BLaER1 treated with 17β-estradiol and CSF1 and Interleukin-3, amounts not matched to agents 10 nM and 100 nM (cell line): ENCODE measurements at regions not wholly inside any gene's neighbourhood (a gene's known extent, or its start where the extent isn't known, plus 50 kb on each side); places are given as distances from the start of the nearest gene placed in this dataset.

Experiments used
- H3K27ac ChIP-seq, 11 experiments: shearing (Covaris generic); formaldehyde crosslinking; 2 replicates each; pipeline ENCODE4 v1.8.1; 2022
- H3K27me3 ChIP-seq, 11 experiments: shearing (Covaris generic); formaldehyde crosslinking; 2 replicates each; pipeline ENCODE4 v1.8.1; 2022
- H3K36me3 ChIP-seq, 11 experiments: shearing (Covaris generic); formaldehyde crosslinking; 2 replicates each; pipeline ENCODE4 v1.8.1; 2022
- H3K4me1 ChIP-seq, 10 experiments: shearing (Covaris generic); formaldehyde crosslinking; 2 replicates each; pipeline ENCODE4 v1.8.1; 2022
- H3K4me2 ChIP-seq, 11 experiments: shearing (Covaris generic); formaldehyde crosslinking; 2 replicates each; pipeline ENCODE4 v1.8.1; 2022
- H3K4me3 ChIP-seq, 10 experiments: shearing (Covaris generic); formaldehyde crosslinking; 2 replicates each; pipeline ENCODE4 v1.8.1; 2022
- H3K9ac ChIP-seq, 11 experiments: shearing (Covaris generic); formaldehyde crosslinking; 2 replicates each; pipeline ENCODE4 v1.8.1; 2022
- H3K9me3 ChIP-seq, 11 experiments: shearing (Covaris generic); formaldehyde crosslinking; replicated peaks in 1 of 11; 2 replicates each; pipeline ENCODE4 v1.8.1; 2022
- H4K20me1 ChIP-seq, 11 experiments: shearing (Covaris generic); formaldehyde crosslinking; 2 replicates each; pipeline ENCODE4 v1.8.1; 2022
- Cebpa-rat ChIP-seq, 11 experiments: shearing (Covaris generic); IDR thresholded peaks; 2 replicates each; pipeline ENCODE4 v1.8.1; 2022

DNA sequence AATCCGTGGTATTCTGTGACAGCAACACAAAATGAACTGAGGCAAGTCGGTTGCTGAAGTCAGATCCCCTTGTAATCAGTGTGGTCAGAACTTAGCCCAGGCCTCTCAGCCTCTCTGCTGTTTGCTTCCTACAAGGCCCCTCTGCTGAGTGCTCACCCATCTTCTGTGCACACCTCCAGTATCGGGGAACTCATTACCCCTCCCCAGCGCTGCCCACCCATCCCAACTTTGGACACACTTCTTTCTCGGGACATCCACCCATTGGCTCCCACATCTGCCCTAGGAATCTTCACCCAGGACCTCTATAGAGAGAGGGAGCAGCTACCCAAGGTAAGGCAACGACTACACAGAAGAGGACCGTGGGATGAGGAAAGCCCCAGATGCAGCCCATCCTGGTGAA, 217.5 kb downstream of the MATN1 start:
- no peak overlapping the region for H3K4me3 ChIP-seq
- H4K20me1 ChIP-seq, result no peaks in the 10 kb centered on the region
- H3K4me2 ChIP-seq, result no peak overlapping the region
- H3K9me3 ChIP-seq, result peaks cover 0 to 12% (median 3%) of the 10 kb centered on the region in 11 experiments; a peak in 3 of 22 replicates
- no peaks in the 10 kb centered on the region for H3K4me1 ChIP-seq
- H3K9ac ChIP-seq, result no peak overlapping the region
- TF ChIP-seq Cebpa-rat (IDR thresholded peaks at IDR 0.05), result no peak
- no peaks in the 10 kb centered on the region for H3K36me3 ChIP-seq
- no peaks in the 10 kb centered on the region for H3K27me3 ChIP-seq
- H3K27ac ChIP-seq, result no peak overlapping the region

DNA sequence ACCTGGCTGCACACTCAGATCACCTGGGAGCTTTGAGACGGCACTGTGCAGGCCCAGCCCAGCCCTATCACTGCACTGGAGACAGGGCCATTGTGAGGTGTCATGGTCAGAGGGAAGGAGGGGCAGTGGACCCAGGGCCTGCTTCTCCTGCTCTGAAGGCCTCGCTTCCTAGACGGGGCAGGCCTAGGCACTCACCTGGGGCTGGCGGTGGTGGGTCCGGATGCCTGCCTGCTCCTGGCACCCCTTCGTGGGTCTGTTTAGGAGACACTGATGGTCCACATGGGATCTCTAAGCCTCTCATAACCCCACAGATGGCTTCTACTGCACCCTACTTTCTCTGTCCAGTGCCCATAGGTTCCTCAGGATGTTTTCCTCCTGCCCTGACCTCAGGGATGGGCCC, 230.9 kb downstream of the MATN1 start:
- Histone ChIP-seq H4K20me1 (no peaks in the 10 kb centered on the region), H3K4me2 (no peak overlapping the region), H3K9me3 (peaks cover 5 to 29% (median 22%) of the 10 kb centered on the region in 11 experiments; a peak in 17 of 22 replicates), H3K4me3 (no peak overlapping the region), H3K27ac (no peak overlapping the region), H3K9ac (no peak overlapping the region), H3K4me1 (peaks cover 0 to 6% (median 0%) of the 10 kb centered on the region in 10 experiments; a peak in 2 of 20 replicates), H3K36me3 (no peaks in the 10 kb centered on the region), H3K27me3 (no peaks in the 10 kb centered on the region)
- TF ChIP-seq Cebpa-rat (IDR thresholded peaks at IDR 0.05), result no peak

DNA sequence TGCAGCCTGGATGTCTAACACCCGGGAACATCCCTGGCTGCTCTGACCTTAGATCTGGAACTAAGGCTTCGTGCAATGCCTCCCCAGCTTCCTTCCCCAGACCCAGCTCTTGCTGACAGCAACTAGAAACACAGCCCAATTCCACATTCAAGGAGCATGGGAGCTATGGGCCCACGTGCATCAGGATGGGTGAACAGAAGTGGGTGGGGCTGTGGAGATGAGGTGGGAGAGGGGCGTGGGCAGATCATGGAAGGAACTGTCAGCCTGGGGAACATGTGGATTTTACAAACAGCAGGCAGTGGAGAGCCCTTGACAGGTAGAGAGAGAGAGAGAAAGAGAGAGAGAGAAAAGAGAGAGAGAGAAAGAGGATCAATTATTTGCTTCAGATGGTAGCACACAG, 231.6 kb downstream of the MATN1 start:
- no peak overlapping the region for H3K4me2 ChIP-seq
- TF ChIP-seq Cebpa-rat (IDR thresholded peaks at IDR 0.05), result no peak
- H3K4me3 ChIP-seq, result no peak overlapping the region
- H3K4me1 ChIP-seq, result peaks cover 0 to 6% (median 0%) of the 10 kb centered on the region in 10 experiments; a peak in 2 of 20 replicates
- H3K9ac ChIP-seq, result no peak overlapping the region
- H4K20me1 ChIP-seq, result no peaks in the 10 kb centered on the region
- H3K9me3 ChIP-seq, result peaks cover 5 to 29% (median 22%) of the 10 kb centered on the region in 11 experiments; a peak in 17 of 22 replicates
- no peaks in the 10 kb centered on the region for H3K36me3 ChIP-seq
- H3K27ac ChIP-seq, result no peak overlapping the region
- no peaks in the 10 kb centered on the region for H3K27me3 ChIP-seq

DNA sequence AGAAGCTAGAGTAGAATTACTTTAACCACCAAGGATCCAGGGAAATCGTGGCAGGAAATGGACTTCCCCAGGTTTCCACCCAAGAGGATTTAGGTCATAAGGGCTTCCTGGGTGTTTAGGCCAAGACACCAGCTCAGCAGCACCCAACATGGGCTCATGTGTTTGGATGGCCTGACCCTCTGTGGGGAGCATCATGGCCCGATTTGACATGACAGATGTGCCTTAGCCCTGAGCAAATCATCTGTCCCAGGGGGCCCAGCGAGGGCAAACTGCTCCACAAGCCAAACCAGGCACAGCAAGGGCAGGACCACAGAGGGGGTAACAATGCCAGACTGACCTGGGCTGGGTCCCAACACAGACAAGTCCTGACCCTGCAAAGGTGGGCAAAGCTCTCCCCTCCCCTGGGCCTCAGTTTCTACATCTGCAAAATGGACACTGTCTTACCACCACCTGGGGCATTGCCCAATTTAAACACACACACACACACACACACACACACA, 232.8 kb downstream of the MATN1 start:
- Histone ChIP-seq H3K36me3 (no peaks in the 10 kb centered on the region), H3K9me3 (peaks cover 5 to 29% (median 22%) of the 10 kb centered on the region in 11 experiments; a peak in 17 of 22 replicates), H3K27me3 (no peaks in the 10 kb centered on the region), H3K9ac (no peak overlapping the region), H3K4me2 (0 out of 22 replicates have a peak overlapping the region, but pooled peaks of 1 of the 11 experiments have one; percentile 8), H3K4me3 (no peak overlapping the region), H4K20me1 (no peaks in the 10 kb centered on the region), H3K4me1 (peaks cover 0 to 6% (median 0%) of the 10 kb centered on the region in 10 experiments; a peak in 2 of 20 replicates), H3K27ac (no peak overlapping the region)
- TF ChIP-seq Cebpa-rat (IDR thresholded peaks at IDR 0.05), result no peak

DNA sequence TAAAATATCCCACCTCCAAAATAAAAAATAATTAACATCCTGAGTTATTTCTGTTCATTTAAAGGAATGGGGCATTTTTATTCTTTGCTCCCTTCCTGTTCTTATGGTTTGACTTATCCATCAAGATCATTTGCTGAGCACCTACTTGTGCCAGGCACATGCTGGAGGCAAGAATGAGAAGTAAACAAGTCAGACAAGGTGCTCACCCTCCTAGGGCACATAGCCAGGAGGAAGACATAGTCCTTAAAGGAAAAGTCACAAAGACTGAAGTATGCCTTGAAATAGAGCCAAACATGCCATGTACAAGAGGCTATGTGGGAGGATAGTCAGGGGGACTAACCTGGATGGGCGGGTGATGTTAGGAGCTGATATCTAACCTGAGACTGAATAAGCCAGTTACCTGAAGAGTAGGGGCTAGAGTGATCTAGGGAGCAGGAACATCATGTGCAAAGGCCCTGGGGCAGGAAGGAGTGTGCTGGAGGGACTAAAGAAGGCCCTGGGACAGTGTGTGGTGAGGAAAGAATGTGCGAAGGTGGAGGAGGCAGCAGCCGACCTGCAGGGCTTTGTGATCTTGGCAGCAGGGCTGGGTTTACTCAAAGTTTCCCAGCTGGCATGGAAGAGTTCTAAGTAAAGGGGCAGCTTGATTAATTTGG, 233.5 kb downstream of the MATN1 start:
- no peaks in the 10 kb centered on the region for H4K20me1 ChIP-seq

DNA sequence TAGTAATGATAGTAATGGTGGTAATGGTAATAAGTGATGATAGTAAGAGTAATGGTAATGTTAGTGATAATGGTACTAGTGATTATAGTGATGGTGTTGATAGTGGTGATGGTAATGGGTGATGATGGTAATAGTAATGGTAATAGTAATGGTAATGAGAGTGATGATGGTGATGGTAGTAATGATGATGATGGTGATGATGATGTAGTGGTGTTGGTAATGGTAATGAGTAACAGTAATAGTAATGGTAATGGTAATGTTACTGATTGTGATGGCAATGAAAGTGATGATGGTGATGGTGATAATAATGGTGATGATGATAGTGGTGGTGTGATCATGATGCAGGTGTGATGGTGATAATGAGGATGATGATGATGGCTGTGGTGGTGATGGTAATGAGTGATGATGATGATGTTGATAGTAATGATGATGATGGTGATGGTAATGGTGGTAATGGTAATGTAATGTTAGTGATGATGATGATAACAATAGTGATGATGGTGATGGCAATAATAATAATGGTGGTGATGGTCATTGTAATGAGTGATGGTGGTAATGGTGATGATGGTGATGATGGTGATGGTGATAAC, 235.0 kb downstream of the MATN1 start:
- no peak for TF ChIP-seq Cebpa-rat (IDR thresholded peaks at IDR 0.05)
- H3K4me1 ChIP-seq, result peaks cover 0 to 6% (median 0%) of the 10 kb centered on the region in 10 experiments; a peak in 2 of 20 replicates
- no peak overlapping the region for H3K9ac ChIP-seq
- no peaks in the 10 kb centered on the region for H3K27me3 ChIP-seq
- H3K4me2 ChIP-seq, result no peak overlapping the region
- H4K20me1 ChIP-seq, result no peaks in the 10 kb centered on the region
- H3K9me3 ChIP-seq, result peaks cover 7 to 33% (median 23%) of the 10 kb centered on the region in 11 experiments; a peak in 21 of 22 replicates
- H3K4me3 ChIP-seq, result no peak overlapping the region
- H3K36me3 ChIP-seq, result no peaks in the 10 kb centered on the region
- no peak overlapping the region for H3K27ac ChIP-seq

More for the DNA sequence above, 233.5 kb downstream of the MATN1 start:
- Histone ChIP-seq H3K4me1 (peaks cover 0 to 6% (median 0%) of the 10 kb centered on the region in 10 experiments; a peak in 2 of 20 replicates), H3K4me2 (0 out of 22 replicates have a peak overlapping the region, but pooled peaks of 1 of the 11 experiments have one; percentile 8), H3K9me3 (peaks cover 5 to 30% (median 22%) of the 10 kb centered on the region in 11 experiments; a peak in 17 of 22 replicates), H3K27me3 (no peaks in the 10 kb centered on the region), H3K9ac (no peak overlapping the region), H3K4me3 (no peak overlapping the region), H3K27ac (no peak overlapping the region), H3K36me3 (no peaks in the 10 kb centered on the region)
- TF ChIP-seq Cebpa-rat (IDR thresholded peaks at IDR 0.05), result no peak

DNA sequence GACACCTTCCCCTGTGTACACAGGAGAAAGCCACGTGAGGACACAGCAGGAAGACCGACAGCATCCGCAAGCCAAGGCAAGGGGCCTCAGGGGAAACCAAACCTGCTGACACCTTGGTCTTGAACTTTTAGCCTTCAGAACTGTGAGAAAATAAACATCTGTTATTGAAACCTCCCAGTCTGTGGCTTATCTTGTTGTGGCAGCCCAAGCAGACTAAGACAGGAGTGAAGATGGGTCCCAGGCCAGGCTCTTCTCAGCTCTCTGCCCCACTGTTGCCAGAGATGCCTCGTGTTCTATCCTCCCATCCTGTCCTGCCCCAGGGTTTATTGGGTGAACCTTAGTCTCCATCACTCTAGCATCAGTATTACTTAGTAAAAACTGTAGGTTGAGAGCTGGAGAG, 236.3 kb downstream of the MATN1 start:
- peaks cover 18 to 35% (median 24%) of the 10 kb centered on the region in 11 experiments for H3K9me3 ChIP-seq
- H3K4me3 ChIP-seq, result no peak overlapping the region
- H3K27me3 ChIP-seq, result no peaks in the 10 kb centered on the region
- no peak overlapping the region for H3K27ac ChIP-seq
- H3K9ac ChIP-seq, result no peak overlapping the region
- peaks cover 0 to 6% (median 0%) of the 10 kb centered on the region in 10 experiments; a peak in 2 of 20 replicates for H3K4me1 ChIP-seq
- no peaks in the 10 kb centered on the region for H4K20me1 ChIP-seq
- H3K36me3 ChIP-seq, result 0 out of 22 replicates have a peak, but pooled peaks cover 0 to 7% (median 0%) of the 10 kb centered on the region in 11 experiments
- TF ChIP-seq Cebpa-rat (IDR thresholded peaks at IDR 0.05), result no peak
- H3K4me2 ChIP-seq, result no peak overlapping the region

DNA sequence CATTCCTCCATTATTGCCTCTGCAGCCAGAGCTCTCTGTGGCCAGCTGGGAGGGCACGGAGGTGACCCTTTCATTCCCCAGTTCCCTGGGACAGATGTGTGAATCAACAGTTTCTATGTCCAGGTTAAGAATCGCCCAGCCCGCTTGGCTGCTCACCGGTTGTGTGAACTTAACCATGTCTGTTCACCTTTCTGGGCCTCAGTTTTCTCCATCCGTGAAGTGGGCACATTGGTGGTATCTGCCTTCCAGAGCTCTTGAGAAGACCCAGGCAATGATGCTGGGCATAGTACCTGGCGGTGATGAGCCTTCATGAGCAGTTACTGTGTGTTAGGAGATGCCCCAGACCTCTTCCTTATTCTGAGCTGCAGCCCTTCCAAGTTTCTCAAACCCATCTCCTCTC, 238.3 kb downstream of the MATN1 start:
- no peak for TF ChIP-seq Cebpa-rat (IDR thresholded peaks at IDR 0.05)
- Histone ChIP-seq H3K9ac (no peak overlapping the region), H3K36me3 (0 out of 22 replicates have a peak, but pooled peaks cover 0 to 7% (median 0%) of the 10 kb centered on the region in 11 experiments)

DNA sequence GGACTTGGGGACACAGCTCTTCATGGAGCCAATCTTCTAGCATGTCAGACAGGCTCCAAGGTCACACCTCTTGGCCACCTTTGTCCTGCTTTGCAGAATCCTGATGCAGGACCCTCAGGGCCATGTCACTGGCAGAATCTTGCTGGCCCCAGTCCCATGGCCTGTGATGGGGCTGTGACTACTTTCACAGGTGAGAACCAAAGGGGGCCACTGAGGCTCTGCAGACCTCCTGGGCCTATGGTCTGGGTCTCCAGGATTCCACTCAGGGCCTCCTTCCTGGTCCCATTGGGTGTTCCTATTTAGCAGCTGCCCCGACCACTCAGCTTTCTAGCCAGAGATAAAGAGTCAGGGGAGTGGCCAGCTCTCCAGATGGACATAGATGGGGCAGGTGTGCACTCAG, 238.7 kb downstream of the MATN1 start:
- Histone ChIP-seq H3K27me3 (no peaks in the 10 kb centered on the region), H3K27ac (no peak overlapping the region), H3K4me2 (no peak overlapping the region), H3K36me3 (0 out of 22 replicates have a peak, but pooled peaks cover 0 to 7% (median 0%) of the 10 kb centered on the region in 11 experiments), H3K9me3 (peaks cover 42 to 58% (median 47%) of the 10 kb centered on the region in 11 experiments), H3K9ac (no peak overlapping the region), H3K4me3 (no peak overlapping the region), H4K20me1 (no peaks in the 10 kb centered on the region), H3K4me1 (no peaks in the 10 kb centered on the region)
- TF ChIP-seq Cebpa-rat (IDR thresholded peaks at IDR 0.05), result no peak

More for the DNA sequence above, 238.3 kb downstream of the MATN1 start:
- no peak overlapping the region for H3K4me2 ChIP-seq
- no peak overlapping the region for H3K27ac ChIP-seq
- no peaks in the 10 kb centered on the region for H3K4me1 ChIP-seq
- no peak overlapping the region for H3K4me3 ChIP-seq
- peaks cover 38 to 54% (median 43%) of the 10 kb centered on the region in 11 experiments for H3K9me3 ChIP-seq
- no peaks in the 10 kb centered on the region for H4K20me1 ChIP-seq
- no peaks in the 10 kb centered on the region for H3K27me3 ChIP-seq
